Fibroblast of the aortic adventitia (primary cell): ENCODE measurements at regions not wholly inside any gene's neighbourhood (a gene's known extent, or its start where the extent isn't known, plus 50 kb on each side); places are given as distances from the start of the nearest gene placed in this dataset.

Experiments
- DNase-seq: peaks from one replicate; pipeline ENCODE4 v3.0.0-alpha.2; 2010; ENCODE audit warnings: low read depth
- H3K4me3 ChIP-seq: 2 replicates; pipeline ENCODE4 v1.5.1; 2011; ENCODE audit warnings: low read depth, mild to moderate bottlenecking, control low read depth, low read length, moderate library complexity
- CTCF ChIP-seq: IDR thresholded peaks from 2 replicates; pipeline ENCODE4 v1.5.1; 2011; ENCODE audit warnings: mild to moderate bottlenecking, low read length, control low read depth, inconsistent platforms; ENCODE audit not compliant: insufficient read depth

- no peak overlapping the region for H3K4me3 ChIP-seq
- DNase-seq, result no peak
- no peak for TF ChIP-seq CTCF
Measured at GRCh38 chr4:18401425-18401824, 379.9 kb upstream of the LCORL start.

GRCh38 chr4:18398661-18399060 lies 377.1 kb upstream of the LCORL start:
- TF ChIP-seq CTCF, result no peak
- DNase-seq, result no peak
- H3K4me3 ChIP-seq, result no peak overlapping the region

GRCh38 chr4:18397681-18398390 lies 376.3 kb upstream of the LCORL start:
- no peak for DNase-seq
- H3K4me3 ChIP-seq, result no peak overlapping the region
- TF ChIP-seq CTCF, result no peak

GRCh38 chr4:18394656-18395055 lies 373.1 kb upstream of the LCORL start:
- H3K4me3 ChIP-seq, result no peak overlapping the region
- TF ChIP-seq CTCF, result no peak
- DNase-seq, result no peak

GRCh38 chr4:18391354-18391728 lies 369.8 kb upstream of the LCORL start:
- H3K4me3 ChIP-seq, result no peak overlapping the region
- TF ChIP-seq CTCF, result no peak
- no peak for DNase-seq

- DNase-seq, result no peak
- no peak for TF ChIP-seq CTCF
- no peak overlapping the region for H3K4me3 ChIP-seq
Measured at GRCh38 chr4:18390655-18391353, 369.2 kb upstream of the LCORL start.
